HG03025 (cell line): ENCODE measurements at regions not wholly inside any gene's neighbourhood (a gene's known extent, or its start where the extent isn't known, plus 50 kb on each side); places are given as distances from the start of the nearest gene placed in this dataset.

ENCODE experiments used
- ATAC-seq: cut with Tn5 transposase; IDR thresholded peaks from one replicate; pipeline ENCODE4 v1.9.1; 2021; ENCODE audit warnings: mild to moderate bottlenecking, moderate library complexity; ENCODE audit not compliant: unreplicated experiment, low FRiP score

DNA sequence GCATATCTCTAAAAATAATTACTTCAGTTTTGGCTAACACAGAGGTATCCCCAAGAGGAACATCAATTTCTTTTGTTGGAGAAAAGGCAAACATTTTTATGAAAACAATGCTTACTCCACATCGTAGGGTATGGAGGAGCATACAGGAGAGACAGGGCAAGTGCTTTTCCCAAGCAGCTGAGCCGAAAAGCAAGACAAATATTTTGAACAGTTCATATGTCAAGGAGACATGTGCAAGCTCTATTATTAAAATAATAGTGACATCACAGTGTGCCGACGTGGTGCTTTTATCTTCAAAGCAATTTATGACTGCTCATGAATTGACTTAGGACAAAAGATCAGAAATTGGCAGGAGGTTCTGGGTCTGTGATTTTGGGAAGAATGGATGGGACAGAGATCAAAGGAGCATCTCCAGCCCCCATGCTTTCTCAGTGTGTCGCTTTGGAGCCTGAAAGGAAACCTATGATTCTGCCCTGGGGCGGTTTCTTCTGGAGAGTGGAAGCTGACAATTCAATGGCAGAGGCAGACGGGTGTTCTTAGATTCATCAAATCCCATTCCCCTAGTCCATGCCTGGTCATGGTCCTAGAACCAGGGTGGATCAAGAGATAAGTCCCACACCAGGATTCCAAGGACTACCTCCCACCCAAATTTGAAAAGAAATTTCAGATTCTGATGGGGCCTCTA lies 97.1 kb downstream of the JCAD start:
- no peak for ATAC-seq

DNA sequence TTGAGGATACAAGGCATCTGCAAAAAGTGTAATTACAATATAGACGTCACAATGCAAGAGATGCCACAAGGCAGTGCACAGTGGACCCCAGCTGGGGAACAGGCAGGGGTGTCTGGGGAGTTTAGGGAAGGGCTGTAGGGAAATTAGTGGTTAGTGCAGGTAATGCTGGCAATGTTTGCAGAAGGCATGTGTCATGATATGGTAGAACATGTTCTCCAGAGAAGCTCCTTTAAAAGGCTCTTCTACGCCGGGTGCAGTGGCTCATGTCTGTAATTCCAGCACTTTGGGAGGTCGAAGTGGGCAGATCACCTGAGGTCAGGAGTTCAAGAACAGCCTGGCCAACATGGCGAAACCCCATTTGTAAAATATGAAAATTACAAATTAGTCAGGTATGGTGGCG lies 98.0 kb downstream of the JCAD start:
- no peak for ATAC-seq

DNA sequence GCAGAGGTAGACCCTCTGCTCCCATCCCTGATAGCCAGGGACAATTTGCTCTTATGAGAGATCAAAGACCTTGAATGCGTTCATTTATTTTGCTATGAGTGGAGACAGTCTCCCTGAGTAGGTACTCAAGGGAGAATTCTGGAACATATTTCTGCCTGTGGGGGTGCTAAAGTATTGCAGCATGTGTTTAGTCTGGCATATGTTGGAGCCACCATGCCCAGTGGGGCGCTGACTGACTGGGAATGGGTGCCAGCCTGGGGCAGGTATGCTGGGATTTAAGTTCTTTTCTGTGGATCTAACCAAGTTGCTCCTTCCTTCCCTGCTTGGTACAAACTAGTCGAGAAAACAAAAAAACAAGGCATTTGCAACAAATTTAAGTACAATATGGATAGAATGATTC lies 99.1 kb downstream of the JCAD start:
- no peak for ATAC-seq

DNA sequence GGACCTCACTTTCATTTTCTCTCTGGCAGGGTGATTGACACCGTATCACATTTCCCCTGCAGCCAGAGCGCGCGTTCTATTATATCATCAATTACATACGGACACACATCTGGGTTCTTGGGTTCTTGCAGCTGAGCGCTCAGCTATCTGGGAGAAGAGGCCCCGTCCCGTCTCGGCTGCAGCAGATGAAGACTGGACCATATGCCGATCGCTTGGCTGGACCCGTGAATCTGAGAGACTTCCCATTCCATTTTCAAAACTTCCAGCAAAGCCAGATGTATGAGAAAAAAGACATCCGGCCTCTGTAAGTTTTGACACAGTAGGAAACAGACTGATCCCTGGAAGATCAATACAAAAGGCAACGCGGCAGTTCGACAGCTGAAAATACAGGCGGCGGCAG lies 99.8 kb downstream of the JCAD start:
- no peak for ATAC-seq

GRCh38 chr10:29958440-29958839 lies 100.9 kb downstream of the JCAD start:
- ATAC-seq = no peak

GRCh38 chr10:29957907-29958331 lies 101.5 kb downstream of the JCAD start:
- ATAC-seq = no peak

- ATAC-seq = no peak
Observed at GRCh38 chr10:29957236-29957635, 102.2 kb downstream of the JCAD start.

- ATAC-seq = no peak
Observed at GRCh38 chr10:29956335-29956924, 103.0 kb downstream of the JCAD start.

GRCh38 chr10:29955329-29955935 lies 104.0 kb downstream of the JCAD start:
- no peak for ATAC-seq

- ATAC-seq = no peak
Observed at GRCh38 chr10:29951441-29951931, 107.9 kb downstream of the JCAD start.

GRCh38 chr10:29950391-29950790 lies 109.0 kb downstream of the JCAD start:
- ATAC-seq = no peak

GRCh38 chr10:29949411-29950011 lies 109.9 kb downstream of the JCAD start:
- no peak for ATAC-seq

GRCh38 chr10:29948881-29949355 lies 110.5 kb downstream of the JCAD start:
- ATAC-seq = no peak

- ATAC-seq = no peak
Observed at GRCh38 chr10:29947701-29948060, 111.7 kb downstream of the JCAD start.

- ATAC-seq = no peak
Observed at GRCh38 chr10:29946953-29947700, 112.3 kb downstream of the JCAD start.

- ATAC-seq = no peak
Observed at GRCh38 chr10:29946614-29946952, 112.8 kb downstream of the JCAD start.

DNA sequence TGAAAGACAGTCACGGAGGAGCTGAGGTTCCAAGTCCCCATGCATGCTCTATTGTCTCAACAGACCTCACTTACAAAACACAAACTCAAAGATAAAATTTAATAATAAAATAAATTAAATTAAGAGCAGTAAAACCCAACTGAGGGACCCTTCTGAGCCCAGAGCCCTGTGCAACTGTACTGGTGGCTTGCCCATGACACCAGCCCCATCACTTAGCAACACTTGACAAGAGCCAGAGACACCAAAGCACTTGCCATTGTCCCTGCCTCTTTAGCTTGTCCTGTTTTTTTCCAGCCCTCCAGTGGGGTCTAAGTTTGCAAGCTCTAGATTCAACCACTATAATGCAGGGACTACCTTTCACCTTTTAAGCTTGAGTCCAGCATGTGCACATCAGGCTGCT lies 117.9 kb downstream of the JCAD start:
- ATAC-seq = no peak

GRCh38 chr10:29932991-29933390 lies 126.4 kb downstream of the JCAD start:
- no peak for ATAC-seq

DNA sequence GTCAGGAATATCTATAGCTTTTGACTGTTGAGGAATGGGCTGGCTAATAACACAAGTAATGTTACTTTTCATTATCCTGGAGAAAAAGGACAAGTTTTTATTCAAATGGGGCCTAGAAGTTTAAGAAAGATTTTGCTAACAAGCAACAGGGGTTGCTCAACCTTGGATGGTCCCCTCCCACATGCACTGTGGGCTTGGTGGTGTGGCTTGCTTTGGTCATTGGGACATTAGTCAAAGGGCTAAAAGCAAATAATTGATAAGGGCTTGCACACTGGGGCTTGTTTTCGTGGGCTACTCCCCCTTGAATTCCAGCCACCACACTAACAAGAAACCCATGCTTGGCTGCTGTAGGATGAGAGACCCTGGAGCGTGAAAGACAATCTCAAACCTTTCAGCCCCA lies 127.6 kb downstream of the JCAD start:
- ATAC-seq = no peak

- no peak for ATAC-seq
Observed at GRCh38 chr10:29929006-29929405, 130.4 kb downstream of the JCAD start.

DNA sequence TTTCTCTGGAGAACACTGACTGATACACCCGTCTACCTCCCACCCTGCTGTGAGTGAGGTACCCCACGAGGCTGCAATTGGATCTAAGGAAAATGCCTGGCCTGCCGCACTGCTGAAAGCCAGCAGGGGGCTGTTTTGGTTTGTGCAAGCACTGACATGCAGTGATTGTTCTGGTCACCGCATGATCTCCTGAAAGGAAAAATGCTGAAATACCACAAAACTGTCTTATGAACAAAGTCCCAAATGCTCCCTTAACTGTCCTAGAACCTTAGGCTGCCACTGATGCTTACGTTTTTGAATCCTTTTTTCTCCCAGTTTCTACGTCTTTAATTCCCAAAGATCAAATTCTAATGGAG lies 132.7 kb downstream of the JCAD start:
- ATAC-seq = no peak
